HepG2 (cell line): ENCODE measurements at regions not wholly inside any gene's neighbourhood (a gene's known extent, or its start where the extent isn't known, plus 50 kb on each side); places are given as distances from the start of the nearest gene placed in this dataset.

Experiments
- ESRRA ChIP-seq: sonication (generic); formaldehyde crosslinking; IDR thresholded peaks from 2 replicates; pipeline ENCODE4 v1.5.1; 2020; ENCODE audit warnings: mild to moderate bottlenecking, low read depth, missing genetic modification reagents
- FOSL1 ChIP-seq: sonication (generic); formaldehyde crosslinking; IDR thresholded peaks from 2 replicates; pipeline ENCODE4 v1.9.0; 2021; ENCODE audit warnings: missing genetic modification reagents, borderline replicate concordance
- HDAC1 ChIP-seq: sonication (generic); formaldehyde crosslinking; IDR thresholded peaks from 2 replicates; pipeline ENCODE4 v1.5.1; 2020; ENCODE audit warnings: mild to moderate bottlenecking, missing genetic modification reagents
- MAFF ChIP-seq: IDR thresholded peaks from 2 replicates; pipeline ENCODE4 v1.6.1; 2011; ENCODE audit warnings: low read depth, low read length, improper control_type of control experiment
- PRDM10 ChIP-seq: sonication (generic); formaldehyde crosslinking; IDR thresholded peaks from 2 replicates; pipeline ENCODE4 v1.4.0; 2020; ENCODE audit warnings: low read depth, missing genetic modification reagents
- TEF ChIP-seq: sonication (generic); formaldehyde crosslinking; IDR thresholded peaks from 2 replicates; pipeline ENCODE4 v1.5.0; 2020; ENCODE audit warnings: missing genetic modification reagents
- XRCC5 ChIP-seq: fragments of 200-400 bp; formaldehyde crosslinking; optimal IDR thresholded peaks from 2 replicates; pipeline ENCODE3; 2017; ENCODE audit warnings: mild to moderate bottlenecking, low read length
- ZBTB25 ChIP-seq: IDR thresholded peaks from 2 replicates; pipeline ENCODE4 v1.6.1; 2018; ENCODE audit warnings: missing genetic modification reagents
- ZNF136 ChIP-seq: sonication (generic); formaldehyde crosslinking; IDR thresholded peaks from 2 replicates; pipeline ENCODE4 v1.8.1; 2022; ENCODE audit warnings: low read depth, mild to moderate bottlenecking, moderate library complexity, missing genetic modification reagents
- ZNF230 ChIP-seq: sonication (generic); formaldehyde crosslinking; IDR thresholded peaks from 2 replicates; pipeline ENCODE4 v1.4.0; 2020; ENCODE audit warnings: mild to moderate bottlenecking, missing genetic modification reagents
- ZNF274 ChIP-seq: sonication (generic); formaldehyde crosslinking; IDR thresholded peaks from 2 replicates; pipeline ENCODE4 v1.5.1; 2020; ENCODE audit warnings: mild to moderate bottlenecking, missing genetic modification reagents
- ZNF609 ChIP-seq: sonication (generic); formaldehyde crosslinking; IDR thresholded peaks from 2 replicates; pipeline ENCODE4 v1.4.0; 2020; ENCODE audit warnings: mild to moderate bottlenecking, missing genetic modification reagents, borderline replicate concordance
- ZNF747 ChIP-seq: sonication (generic); formaldehyde crosslinking; IDR thresholded peaks from 2 replicates; pipeline ENCODE4 v1.8.1; 2023; ENCODE audit warnings: missing genetic modification reagents, mild to moderate bottlenecking, borderline replicate concordance
- TF ChIP-seq, protein P1 (sequence below): IDR thresholded peaks from 2 replicates; pipeline ENCODE4 v1.6.1; 2016; ENCODE audit warnings: missing compliant biosample characterization, missing genetic modification reagents, borderline replicate concordance
- TF ChIP-seq, protein P2 (sequence below): sonication (generic); formaldehyde crosslinking; IDR thresholded peaks from 2 replicates; pipeline ENCODE4 v1.4.0; 2020; ENCODE audit warnings: missing genetic modification reagents

GRCh38 chr20:21564127-21564773, 50.4 kb upstream of the NKX2-2 start (continued):
- TF ChIP-seq, protein P1, sequence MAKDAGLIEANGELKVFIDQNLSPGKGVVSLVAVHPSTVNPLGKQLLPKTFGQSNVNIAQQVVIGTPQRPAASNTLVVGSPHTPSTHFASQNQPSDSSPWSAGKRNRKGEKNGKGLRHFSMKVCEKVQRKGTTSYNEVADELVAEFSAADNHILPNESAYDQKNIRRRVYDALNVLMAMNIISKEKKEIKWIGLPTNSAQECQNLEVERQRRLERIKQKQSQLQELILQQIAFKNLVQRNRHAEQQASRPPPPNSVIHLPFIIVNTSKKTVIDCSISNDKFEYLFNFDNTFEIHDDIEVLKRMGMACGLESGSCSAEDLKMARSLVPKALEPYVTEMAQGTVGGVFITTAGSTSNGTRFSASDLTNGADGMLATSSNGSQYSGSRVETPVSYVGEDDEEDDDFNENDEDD (CRISPR knock-in tag) = peak; percentile 53; the same call in 1 of the 2 replicates
- TF ChIP-seq ZNF609 (peak; percentile 53; the same call in 1 of the 2 replicates), FOSL1 (CRISPR knock-in tag) (no peak), ZNF274 (CRISPR knock-in tag) (0 out of 2 replicates have a peak, but pooled peaks have one; percentile 69), TEF (CRISPR knock-in tag) (peak; percentile 16; the same call in 1 of the 2 replicates), ZNF747 (CRISPR knock-in tag) (0 out of 2 replicates have a peak, but pooled peaks have one; percentile 30), ESRRA (0 out of 2 replicates have a peak, but pooled peaks have one; percentile 58), PRDM10 (CRISPR knock-in tag) (0 out of 2 replicates have a peak, but pooled peaks have one; percentile 21), ZNF230 (0 out of 2 replicates have a peak, but pooled peaks have one; percentile 31), MAFF (0 out of 2 replicates have a peak, but pooled peaks have one; percentile 19), ZBTB25 (CRISPR knock-in tag) (peak; percentile 43; the same call in 1 of the 2 replicates), ZNF136 (no peak; the same call in 1 of the 2 replicates), HDAC1 (CRISPR knock-in tag) (peak; percentile 57; the same call in 1 of the 2 replicates), XRCC5 (peak; percentile 79)
- TF ChIP-seq, protein P2, sequence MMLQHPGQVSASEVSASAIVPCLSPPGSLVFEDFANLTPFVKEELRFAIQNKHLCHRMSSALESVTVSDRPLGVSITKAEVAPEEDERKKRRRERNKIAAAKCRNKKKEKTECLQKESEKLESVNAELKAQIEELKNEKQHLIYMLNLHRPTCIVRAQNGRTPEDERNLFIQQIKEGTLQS (CRISPR knock-in tag) = no peak
